ENCODE measurements at regions not wholly inside any gene's neighbourhood (a gene's known extent, or its start where the extent isn't known, plus 50 kb on each side); places are given as distances from the start of the nearest gene placed in this dataset.

- no peak for DNase-seq (ENCODE audit: low read depth, low spot score)
- peaks cover 7% of the 10 kb centered on the region for H3K4me1 Mint-ChIP-seq
- H3K27me3 Mint-ChIP-seq (ENCODE audit: low read depth): no peaks in the 10 kb centered on the region
- H3K9me3 Mint-ChIP-seq: peaks cover 5% of the 10 kb centered on the region
- no peak overlapping the region for H3K4me3 Mint-ChIP-seq
- no peak for TF ChIP-seq CTCF (conservative IDR thresholded peaks at IDR 0.05)
- H3K36me3 Mint-ChIP-seq (ENCODE audit: low read depth): no peaks in the 10 kb centered on the region
- no peak overlapping the region for H3K27ac Mint-ChIP-seq (ENCODE audit: unreplicated experiment)
Measured at GRCh38 chr4:120318196-120318846, 251.7 kb upstream of the MAD2L1 start.

- H3K36me3 Mint-ChIP-seq (ENCODE audit: low read depth): no peaks in the 10 kb centered on the region
- H3K4me1 Mint-ChIP-seq: peaks cover 7% of the 10 kb centered on the region
- no peaks in the 10 kb centered on the region for H3K27me3 Mint-ChIP-seq (ENCODE audit: low read depth)
- no peak for TF ChIP-seq CTCF (conservative IDR thresholded peaks at IDR 0.05)
- peaks cover 5% of the 10 kb centered on the region for H3K9me3 Mint-ChIP-seq
- H3K27ac Mint-ChIP-seq (ENCODE audit: unreplicated experiment): no peak overlapping the region
- H3K4me3 Mint-ChIP-seq: no peak overlapping the region
- no peak for DNase-seq (ENCODE audit: low read depth, low spot score)
Measured at GRCh38 chr4:120317713-120318112, 251.1 kb upstream of the MAD2L1 start.

GRCh38 chr4:120316416-120316815 is 249.8 kb upstream of the MAD2L1 start:
- TF ChIP-seq CTCF (conservative IDR thresholded peaks at IDR 0.05): no peak
- Mint-ChIP-seq H3K4me1 (peaks cover 7% of the 10 kb centered on the region), H3K27me3 (ENCODE audit: low read depth) (no peaks in the 10 kb centered on the region), H3K27ac (ENCODE audit: unreplicated experiment) (no peak overlapping the region), H3K9me3 (peaks cover 5% of the 10 kb centered on the region), H3K36me3 (ENCODE audit: low read depth) (no peaks in the 10 kb centered on the region), H3K4me3 (no peak overlapping the region)
- no peak for DNase-seq (ENCODE audit: low read depth, low spot score)

GRCh38 chr4:120314969-120315368 is 248.3 kb upstream of the MAD2L1 start:
- Mint-ChIP-seq H3K27ac (ENCODE audit: unreplicated experiment) (no peak overlapping the region), H3K36me3 (ENCODE audit: low read depth) (peaks cover 5% of the 10 kb centered on the region), H3K9me3 (peaks cover 11% of the 10 kb centered on the region), H3K27me3 (ENCODE audit: low read depth) (no peaks in the 10 kb centered on the region), H3K4me3 (no peak overlapping the region), H3K4me1 (peaks cover 7% of the 10 kb centered on the region)
- TF ChIP-seq CTCF (conservative IDR thresholded peaks at IDR 0.05): no peak
- DNase-seq (ENCODE audit: low read depth, low spot score): no peak

GRCh38 chr4:120304801-120305200 is 238.2 kb upstream of the MAD2L1 start:
- H3K36me3 Mint-ChIP-seq (ENCODE audit: low read depth): peaks cover 3% of the 10 kb centered on the region
- DNase-seq (ENCODE audit: low read depth, low spot score): no peak
- H3K27me3 Mint-ChIP-seq (ENCODE audit: low read depth): no peaks in the 10 kb centered on the region
- TF ChIP-seq CTCF (conservative IDR thresholded peaks at IDR 0.05): no peak
- H3K27ac Mint-ChIP-seq (ENCODE audit: unreplicated experiment): no peak overlapping the region
- no peak overlapping the region for H3K4me3 Mint-ChIP-seq
- H3K9me3 Mint-ChIP-seq: no peaks in the 10 kb centered on the region
- no peaks in the 10 kb centered on the region for H3K4me1 Mint-ChIP-seq

Measured in neural crest cell (in vitro differentiated cells).